NCI-H1105 (cell line): ENCODE measurements at regions not wholly inside any gene's neighbourhood (a gene's known extent, or its start where the extent isn't known, plus 50 kb on each side); places are given as distances from the start of the nearest gene placed in this dataset.

Experiments
- DNase-seq: peaks from one replicate; lab custom pipeline; 2025; lab: John Stamatoyannopoulos, UW

- no peak for DNase-seq
Observed at GRCh38 chr2:236855176-236855865, 230.4 kb upstream of the COPS8 start.

- no peak for DNase-seq
Observed at GRCh38 chr2:236855866-236856847, 229.5 kb upstream of the COPS8 start.

GRCh38 chr2:236856848-236857235 is 228.8 kb upstream of the COPS8 start:
- no peak for DNase-seq

GRCh38 chr2:236857246-236857645 is 228.4 kb upstream of the COPS8 start:
- DNase-seq = no peak

GRCh38 chr2:236857781-236858180 is 227.9 kb upstream of the COPS8 start:
- no peak for DNase-seq

- DNase-seq = no peak
Observed at GRCh38 chr2:236858661-236859060, 227.0 kb upstream of the COPS8 start.

GRCh38 chr2:236859908-236860307 is 225.8 kb upstream of the COPS8 start:
- no peak for DNase-seq

- no peak for DNase-seq
Observed at GRCh38 chr2:236861196-236861875, 224.4 kb upstream of the COPS8 start.

GRCh38 chr2:236861944-236862343 is 223.7 kb upstream of the COPS8 start:
- DNase-seq = no peak

- DNase-seq = no peak
Observed at GRCh38 chr2:236862526-236862925, 223.2 kb upstream of the COPS8 start.

GRCh38 chr2:236862961-236863728 is 222.5 kb upstream of the COPS8 start:
- DNase-seq = no peak

- no peak for DNase-seq
Observed at GRCh38 chr2:236863729-236864126, 222.0 kb upstream of the COPS8 start.

GRCh38 chr2:236865052-236865451 is 220.6 kb upstream of the COPS8 start:
- no peak for DNase-seq

GRCh38 chr2:236866542-236867340 is 218.9 kb upstream of the COPS8 start:
- no peak for DNase-seq

- DNase-seq = no peak
Observed at GRCh38 chr2:236867441-236868260, 218.0 kb upstream of the COPS8 start.

GRCh38 chr2:236870370-236870769 is 215.3 kb upstream of the COPS8 start:
- no peak for DNase-seq

- DNase-seq = no peak
Observed at GRCh38 chr2:236871500-236872001, 214.1 kb upstream of the COPS8 start.

GRCh38 chr2:236872015-236872414 is 213.7 kb upstream of the COPS8 start:
- DNase-seq = no peak

GRCh38 chr2:236872981-236873380 is 212.7 kb upstream of the COPS8 start:
- DNase-seq = no peak

GRCh38 chr2:236873636-236874035 is 212.1 kb upstream of the COPS8 start:
- no peak for DNase-seq
